Right lobe of liver (tissue), 6 donors: ENCODE measurements at regions not wholly inside any gene's neighbourhood (a gene's known extent, or its start where the extent isn't known, plus 50 kb on each side); places are given as distances from the start of the nearest gene placed in this dataset.

ENCODE experiments used
- ATAC-seq, 4 donors: fragments of 200-7000 bp; cut with Tn5 transposase; one replicate each; pipeline ENCODE4 v1.9.1; 2020; ENCODE audit warnings: mild to moderate bottlenecking in 4 of 4, moderate library complexity in 4 of 4
- DNase-seq, 3 donors: peaks; one replicate each; pipeline ENCODE4 v3.0.0-alpha.2; 2020
- H3K27ac ChIP-seq, 3 donors: fragments of 200-600 bp; one replicate each; pipeline ENCODE4 v1.8.0; 2022
- H3K27me3 ChIP-seq, 2 donors: fragments of 200-600 bp; one replicate each; pipeline ENCODE4 v1.8.0; 2022
- H3K36me3 ChIP-seq, 4 donors: fragments of 200-600 bp; sonication (generic) in 1 of 4; one replicate each; pipeline versions ENCODE4 v1.5.1 to v1.8.0; 2017 to 2022; ENCODE audit warnings: control low read depth in 1 of 4
- H3K4me1 ChIP-seq, 4 donors: fragments of 200-600 bp; sonication (generic) in 1 of 4; one replicate each; pipeline versions ENCODE4 v1.5.1 to v1.8.0; 2017 to 2022; ENCODE audit warnings: control low read depth in 1 of 4
- H3K4me3 ChIP-seq, 3 donors: fragments of 200-600 bp; one replicate each; pipeline ENCODE4 v1.8.0; 2022
- H3K9me3 ChIP-seq, 4 donors: fragments of 200-600 bp; sonication (generic) in 1 of 4; one replicate each; pipeline versions ENCODE4 v1.5.1 to v1.8.0; 2017 to 2022; ENCODE audit warnings: control low read depth in 1 of 4
- POLR2A ChIP-seq: fragments of 450-650 bp; IDR thresholded peaks from one replicate; pipeline ENCODE4 v1.6.1; 2017; ENCODE audit warnings: antibody characterized with exemption, mild to moderate bottlenecking
- WGBS: methylation state at CpG from one replicate; pipeline ENCODE4 v1.1.6; 2018; ENCODE audit warnings: low coverage, low lambda C conversion rate; ENCODE audit not compliant: insufficient coverage; ENCODE audit errors: missing lambda C conversion rate; 5-methylcytosine and 5-hydroxymethylcytosine counted together
- intact Hi-C, 2 donors: fragments of 100-400 bp; cut with DNase I; formaldehyde crosslinking; loops; one replicate each; pipeline versions ENCODE4 v1.11.2 to v1.14.1; 2022
- TF ChIP-seq, protein P1 (sequence below), 4 donors: fragments of 200-600 bp in 3 of 4; fragments of 450-650 bp in 1 of 4; IDR thresholded peaks; one replicate each; pipeline versions ENCODE4 v1.5.1 to v1.8.0; 2016 to 2022; ENCODE audit warnings: antibody characterized with exemption in 4 of 4, mild to moderate bottlenecking in 2 of 4
- donor health status: DM: no; HTN: yes; CAD: no.
- donor health status: DM: no; HTN: no; CAD: no.
- donor health status: DM: no; HTN: no; CAD: no.
- donor health status: DM: no; HTN: yes; CAD: no.
- donor health status: DM: no; HTN: yes; CAD: no.

DNA sequence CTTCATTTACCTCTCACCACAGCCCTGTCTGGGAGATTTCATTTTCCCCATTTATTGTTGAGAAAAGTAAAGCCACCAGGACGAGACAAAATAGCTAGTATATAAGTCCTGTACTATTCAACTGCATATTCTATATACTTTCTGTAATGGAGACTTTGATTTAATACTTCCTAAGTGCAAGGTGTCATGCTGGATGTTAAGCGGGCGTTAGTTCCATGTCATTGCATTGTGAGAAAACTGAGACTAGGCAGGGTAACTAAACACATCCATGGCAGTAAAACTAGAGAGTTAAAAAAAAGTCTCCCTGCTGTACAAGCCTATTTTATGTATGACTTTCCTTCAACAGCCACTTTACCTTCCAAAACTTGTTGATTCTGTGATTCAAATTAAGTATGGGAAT, 969.6 kb downstream of the STIM2 start:
- WGBS: 65% methylated on average over 3 of the region's 3 CpGs
- intact Hi-C loops: no loop called here
- Histone ChIP-seq H3K9me3 (no peaks in the 10 kb centered on the region), H3K27me3 (no peaks in the 10 kb centered on the region), H3K27ac (no peak overlapping the region), H3K36me3 (no peaks in the 10 kb centered on the region), H3K4me1 (no peaks in the 10 kb centered on the region), H3K4me3 (no peak overlapping the region)
- TF ChIP-seq, protein P1, sequence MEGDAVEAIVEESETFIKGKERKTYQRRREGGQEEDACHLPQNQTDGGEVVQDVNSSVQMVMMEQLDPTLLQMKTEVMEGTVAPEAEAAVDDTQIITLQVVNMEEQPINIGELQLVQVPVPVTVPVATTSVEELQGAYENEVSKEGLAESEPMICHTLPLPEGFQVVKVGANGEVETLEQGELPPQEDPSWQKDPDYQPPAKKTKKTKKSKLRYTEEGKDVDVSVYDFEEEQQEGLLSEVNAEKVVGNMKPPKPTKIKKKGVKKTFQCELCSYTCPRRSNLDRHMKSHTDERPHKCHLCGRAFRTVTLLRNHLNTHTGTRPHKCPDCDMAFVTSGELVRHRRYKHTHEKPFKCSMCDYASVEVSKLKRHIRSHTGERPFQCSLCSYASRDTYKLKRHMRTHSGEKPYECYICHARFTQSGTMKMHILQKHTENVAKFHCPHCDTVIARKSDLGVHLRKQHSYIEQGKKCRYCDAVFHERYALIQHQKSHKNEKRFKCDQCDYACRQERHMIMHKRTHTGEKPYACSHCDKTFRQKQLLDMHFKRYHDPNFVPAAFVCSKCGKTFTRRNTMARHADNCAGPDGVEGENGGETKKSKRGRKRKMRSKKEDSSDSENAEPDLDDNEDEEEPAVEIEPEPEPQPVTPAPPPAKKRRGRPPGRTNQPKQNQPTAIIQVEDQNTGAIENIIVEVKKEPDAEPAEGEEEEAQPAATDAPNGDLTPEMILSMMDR (IDR thresholded peaks at IDR 0.05): no peak
- no peak for TF ChIP-seq POLR2A
- DNase-seq: no peak
- ATAC-seq: no peak

DNA sequence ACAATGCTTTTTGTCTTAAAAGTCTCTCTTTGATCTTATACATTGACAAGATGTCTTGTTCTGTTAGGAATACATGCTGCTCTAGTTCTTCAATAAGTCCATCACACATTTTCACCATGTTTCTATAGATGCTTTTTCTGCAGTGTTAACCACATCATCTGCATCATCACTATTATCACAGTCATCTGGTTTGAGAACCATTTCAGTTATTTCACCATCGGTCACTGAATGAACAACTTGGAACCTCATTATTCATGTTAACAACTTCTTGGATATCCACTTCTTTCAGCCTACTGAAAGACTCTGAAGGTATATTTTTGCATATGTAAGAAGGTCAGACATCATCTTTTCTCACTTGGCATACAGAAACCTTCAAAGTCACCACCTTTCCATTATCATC, 975.2 kb downstream of the STIM2 start:
- no peaks in the 10 kb centered on the region for H3K27me3 ChIP-seq
- H3K36me3 ChIP-seq: no peaks in the 10 kb centered on the region
- ATAC-seq (no peak), DNase-seq (no peak)
- TF ChIP-seq, protein P1 (IDR thresholded peaks at IDR 0.05): no peak
- no peak for TF ChIP-seq POLR2A
- intact Hi-C loops: no loop called here
- no peaks in the 10 kb centered on the region for H3K9me3 ChIP-seq
- H3K4me1 ChIP-seq: no peaks in the 10 kb centered on the region
- H3K27ac ChIP-seq: no peak overlapping the region
- 88% methylated on average over 1 of the region's 1 CpG for WGBS
- no peak overlapping the region for H3K4me3 ChIP-seq

DNA sequence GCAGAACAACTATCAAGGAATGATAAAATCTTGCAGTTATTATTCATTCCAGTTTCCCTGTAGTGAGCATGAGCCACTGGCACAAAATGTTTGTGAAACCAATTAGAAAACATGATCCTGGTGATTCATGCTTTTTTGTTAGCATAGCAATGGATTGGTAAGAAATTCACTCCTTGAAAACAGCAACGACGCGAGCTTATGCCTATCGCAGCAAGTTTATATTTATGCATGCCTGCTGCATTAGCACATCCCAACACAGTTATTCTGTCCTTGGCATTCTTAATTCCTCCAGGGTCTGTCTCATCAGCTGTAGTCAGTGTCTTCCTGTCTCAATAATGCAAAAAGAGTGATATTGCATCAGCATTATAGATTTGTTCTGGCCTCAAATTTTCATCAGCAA, 975.9 kb downstream of the STIM2 start:
- 100% methylated on average over 4 of the region's 4 CpGs for WGBS
- ATAC-seq (no peak), DNase-seq (no peak)
- no peaks in the 10 kb centered on the region for H3K4me1 ChIP-seq
- TF ChIP-seq, protein P1 (IDR thresholded peaks at IDR 0.05): no peak
- no peak for TF ChIP-seq POLR2A
- no peaks in the 10 kb centered on the region for H3K9me3 ChIP-seq
- no peaks in the 10 kb centered on the region for H3K36me3 ChIP-seq
- no peaks in the 10 kb centered on the region for H3K27me3 ChIP-seq
- H3K27ac ChIP-seq: no peak overlapping the region
- H3K4me3 ChIP-seq: no peak overlapping the region
- intact Hi-C loops: no loop called here

DNA sequence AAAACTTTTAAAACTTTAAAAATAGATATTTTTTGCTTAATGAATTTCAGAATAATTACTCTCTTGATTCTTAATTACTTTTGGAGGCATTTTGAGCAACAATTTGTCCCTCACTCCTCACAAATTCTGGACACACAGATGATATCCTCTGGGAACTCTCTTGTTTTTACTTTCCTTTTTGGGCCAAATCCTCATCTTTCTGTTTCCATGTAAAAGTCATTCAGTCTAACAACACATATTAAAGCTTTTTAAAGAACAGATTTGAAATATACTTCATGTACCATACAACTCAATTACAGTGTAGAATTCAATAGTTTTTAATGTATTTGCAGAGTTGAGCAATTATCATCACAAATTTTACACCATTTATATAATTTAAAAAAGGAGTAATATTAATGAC, 983.1 kb downstream of the STIM2 start:
- H3K4me1 ChIP-seq: no peaks in the 10 kb centered on the region
- no peak overlapping the region for H3K4me3 ChIP-seq
- no peaks in the 10 kb centered on the region for H3K9me3 ChIP-seq
- TF ChIP-seq, protein P1 (IDR thresholded peaks at IDR 0.05): no peak
- no peak for TF ChIP-seq POLR2A
- DNase-seq: no peak
- H3K27me3 ChIP-seq: no peaks in the 10 kb centered on the region
- H3K36me3 ChIP-seq: no peaks in the 10 kb centered on the region
- H3K27ac ChIP-seq: no peak overlapping the region
- intact Hi-C loops: loop anchor here in 1 of 2 donors (10.0 kb wide), 1 partner anchor 361 kb away; no protein-coding TSS in a partner anchor
- ATAC-seq: no peak

DNA sequence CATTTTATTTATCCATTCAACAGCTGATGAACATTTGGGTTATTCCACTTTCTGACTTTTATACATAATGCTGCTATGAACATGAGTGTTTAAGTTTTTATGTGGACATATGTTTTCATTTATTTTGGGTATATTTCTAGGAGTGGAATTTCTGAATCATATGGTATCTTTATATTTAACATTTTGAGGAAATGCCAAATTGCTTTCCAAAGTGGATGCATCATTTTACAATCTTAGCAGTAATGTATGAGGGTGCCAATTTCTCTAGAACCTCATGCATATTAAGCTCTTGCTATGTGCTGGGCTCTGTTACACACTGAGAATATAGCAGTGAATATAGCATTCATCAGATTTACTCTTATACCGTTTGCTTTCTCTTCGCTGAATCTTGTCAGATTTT, 983.7 kb downstream of the STIM2 start:
- Histone ChIP-seq H3K4me3 (no peak overlapping the region), H3K9me3 (no peaks in the 10 kb centered on the region), H3K4me1 (no peaks in the 10 kb centered on the region), H3K27ac (no peak overlapping the region), H3K27me3 (no peaks in the 10 kb centered on the region), H3K36me3 (no peaks in the 10 kb centered on the region)
- ATAC-seq: no peak
- no peak for TF ChIP-seq POLR2A
- TF ChIP-seq, protein P1 (IDR thresholded peaks at IDR 0.05): no peak
- WGBS: 87% methylated on average over 2 of the region's 2 CpGs
- DNase-seq: no peak
- intact Hi-C loops: loop anchor here in 1 of 2 donors (10.0 kb wide), 1 partner anchor 360 kb away; no protein-coding TSS in a partner anchor
